ENCODE measurements at regions not wholly inside any gene's neighbourhood (a gene's known extent, or its start where the extent isn't known, plus 50 kb on each side); places are given as distances from the start of the nearest gene placed in this dataset.

DNA sequence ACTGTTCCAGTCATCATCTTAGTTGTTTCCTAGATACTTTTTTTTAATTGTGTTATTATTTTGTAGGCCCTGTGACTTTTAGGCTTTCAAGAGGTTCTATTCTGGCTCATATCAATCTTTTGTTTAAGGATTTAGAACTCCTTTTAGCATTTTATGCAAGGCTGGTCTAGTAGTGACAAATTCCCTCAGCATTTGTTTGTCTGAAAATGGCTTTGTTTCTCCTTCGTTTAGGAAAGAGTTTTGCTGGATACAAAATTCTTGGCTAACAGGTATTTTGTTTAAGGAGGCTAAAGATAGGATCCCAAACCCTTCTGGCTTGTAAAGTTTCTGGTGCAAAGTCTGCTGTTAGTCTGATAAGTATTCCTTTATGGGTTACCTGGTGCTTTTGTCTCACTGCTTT is 116.6 kb upstream of the SLC66A3 start:
- no peak overlapping the region for H2AK5ac ChIP-seq (ENCODE audit: insufficient read length, low read length)
- H3K27me3 Mint-ChIP-seq (ENCODE audit: low read depth), result 0 out of 2 replicates have a peak, but pooled peaks cover 2% of the 10 kb centered on the region
- H2AFZ ChIP-seq (ENCODE audit: low read length), result no peak overlapping the region

More for the DNA sequence above, 116.6 kb upstream of the SLC66A3 start:
- Histone ChIP-seq H3K79me1 (ENCODE audit: insufficient read depth, low read depth, low read length, poor library complexity, severe bottlenecking) (no peaks in the 10 kb centered on the region), H3K27me3 (ENCODE audit: insufficient read depth, low read length) (no peaks in the 10 kb centered on the region), H3K14ac (ENCODE audit: insufficient read depth, low read length) (no peak overlapping the region), H3K9ac (ENCODE audit: extremely low read depth, insufficient read length, low read length) (no peak overlapping the region), H3K9me3 (ENCODE audit: control insufficient read depth, low read depth, low read length) (no peaks in the 10 kb centered on the region), H3K27ac (ENCODE audit: insufficient read length, low read depth, low read length) (no peak overlapping the region), H3K56ac (ENCODE audit: insufficient read length, low read depth, low read length) (no peak overlapping the region), H3K23me2 (ENCODE audit: insufficient read length, low read depth, low read length, poor library complexity, severe bottlenecking) (no peaks in the 10 kb centered on the region), H4K91ac (ENCODE audit: insufficient read length, low read depth, low read length) (no peak overlapping the region), H3T11ph (ENCODE audit: low read length) (no peak overlapping the region), H2BK15ac (ENCODE audit: low read depth, low read length) (no peak overlapping the region), H4K5ac (ENCODE audit: insufficient read length, low read depth, low read length) (no peak overlapping the region), H3K4ac (ENCODE audit: low read depth, low read length) (no peak overlapping the region), H2BK120ac (ENCODE audit: low read depth, low read length, poor library complexity, severe bottlenecking) (no peak overlapping the region), H4K8ac (replicated peaks; ENCODE audit: insufficient read length, low read depth, low read length) (no peak overlapping the region), H4K20me1 (ENCODE audit: control insufficient read depth, insufficient read depth, insufficient read length) (no peaks in the 10 kb centered on the region), H3K4me2 (ENCODE audit: insufficient read depth, insufficient read length, low read length) (no peak overlapping the region), H2BK12ac (ENCODE audit: insufficient read length, low read depth, low read length) (no peak overlapping the region), H3K18ac (ENCODE audit: insufficient read length, low read depth, low read length) (no peak overlapping the region), H2BK20ac (ENCODE audit: low read depth, low read length, poor library complexity, severe bottlenecking) (no peak overlapping the region), H2BK5ac (ENCODE audit: insufficient read length, low read length) (no peak overlapping the region), H3K4me1 (ENCODE audit: insufficient read depth, low read length) (peaks cover 4% of the 10 kb centered on the region; the same call in 1 of the 2 replicates), H3K79me2 (ENCODE audit: insufficient read depth, low read length) (no peaks in the 10 kb centered on the region), H3K23ac (ENCODE audit: insufficient read length, low read depth, low read length) (no peak overlapping the region)
- DNase-seq, result no peak
- Mint-ChIP-seq H3K9me3 (peaks cover 38 to 47% of the 10 kb centered on the region in 2 experiments), H3K4me1 (peaks cover 17 to 18% of the 10 kb centered on the region in 2 experiments), H3K4me3 (no peak overlapping the region), H3K27ac (no peak overlapping the region), H3K36me3 (ENCODE audit: insufficient read depth in 1 of 3, low read depth in 3 of 3) (peaks cover 8 to 37% (median 8%) of the 10 kb centered on the region in 3 experiments)
- TF ChIP-seq, protein P1, sequence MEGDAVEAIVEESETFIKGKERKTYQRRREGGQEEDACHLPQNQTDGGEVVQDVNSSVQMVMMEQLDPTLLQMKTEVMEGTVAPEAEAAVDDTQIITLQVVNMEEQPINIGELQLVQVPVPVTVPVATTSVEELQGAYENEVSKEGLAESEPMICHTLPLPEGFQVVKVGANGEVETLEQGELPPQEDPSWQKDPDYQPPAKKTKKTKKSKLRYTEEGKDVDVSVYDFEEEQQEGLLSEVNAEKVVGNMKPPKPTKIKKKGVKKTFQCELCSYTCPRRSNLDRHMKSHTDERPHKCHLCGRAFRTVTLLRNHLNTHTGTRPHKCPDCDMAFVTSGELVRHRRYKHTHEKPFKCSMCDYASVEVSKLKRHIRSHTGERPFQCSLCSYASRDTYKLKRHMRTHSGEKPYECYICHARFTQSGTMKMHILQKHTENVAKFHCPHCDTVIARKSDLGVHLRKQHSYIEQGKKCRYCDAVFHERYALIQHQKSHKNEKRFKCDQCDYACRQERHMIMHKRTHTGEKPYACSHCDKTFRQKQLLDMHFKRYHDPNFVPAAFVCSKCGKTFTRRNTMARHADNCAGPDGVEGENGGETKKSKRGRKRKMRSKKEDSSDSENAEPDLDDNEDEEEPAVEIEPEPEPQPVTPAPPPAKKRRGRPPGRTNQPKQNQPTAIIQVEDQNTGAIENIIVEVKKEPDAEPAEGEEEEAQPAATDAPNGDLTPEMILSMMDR (conservative IDR thresholded peaks at IDR 0.05), result no peak
- WGBS (ENCODE audit: extremely low coverage, insufficient read length, low lambda C conversion rate), result no CpG with 5 or more reads among the region's 1 CpG
